ENCODE measurements at regions not wholly inside any gene's neighbourhood (a gene's known extent, or its start where the extent isn't known, plus 50 kb on each side); places are given as distances from the start of the nearest gene placed in this dataset.

DNA sequence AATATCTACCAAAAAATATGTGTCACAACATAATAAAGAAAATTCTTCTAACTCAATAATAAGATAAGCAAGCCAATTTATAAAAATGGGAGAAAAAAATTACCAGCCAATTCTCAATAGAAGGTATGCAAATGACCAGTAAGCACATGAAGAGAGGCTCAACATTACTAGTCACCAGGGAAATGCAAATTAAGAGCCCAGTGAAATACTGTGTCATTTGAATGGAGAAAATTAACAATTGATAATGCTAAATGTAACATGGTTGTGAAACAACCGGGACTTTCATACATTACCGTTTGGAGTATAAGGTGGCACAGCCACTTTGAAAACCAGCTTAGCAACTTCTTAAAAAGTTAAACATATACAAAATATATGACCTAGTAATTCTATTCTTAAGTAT is 460.7 kb downstream of the IGSF11 start:
- BruUV-seq (replicated peaks) = no TSS peak
- Mint-ChIP-seq H3K9me3 (ENCODE audit: unreplicated experiment) (peaks cover 23% of the 10 kb centered on the region), H3K4me1 (ENCODE audit: low read depth, unreplicated experiment) (no peaks in the 10 kb centered on the region), H3K27ac (ENCODE audit: unreplicated experiment) (no peak overlapping the region), H3K27me3 (ENCODE audit: insufficient read depth, unreplicated experiment) (no peaks in the 10 kb centered on the region), H3K4me3 (ENCODE audit: unreplicated experiment) (no peak overlapping the region), H3K36me3 (ENCODE audit: insufficient read depth, unreplicated experiment) (no peaks in the 10 kb centered on the region)
- H3K4me1 ChIP-seq = no peaks in the 10 kb centered on the region; the same call in 1 of the 2 replicates
- no peak for TF ChIP-seq CTCF (IDR thresholded peaks at IDR 0.05; ENCODE audit: insufficient read depth in 1 of 2, low read depth in 1 of 2, low read length in 1 of 2, severe bottlenecking in 1 of 2, unreplicated experiment in 1 of 2)
- intact Hi-C loops (cut with micrococcal nuclease; ENCODE audit: unreplicated experiment) = no loop called here
- H3K36me3 ChIP-seq (ENCODE audit: control insufficient read depth, insufficient read depth, low read length) = no peaks in the 10 kb centered on the region
- ChIA-PET POLR2A (no interaction called here), CTCF (no interaction called here)
- 0 out of 2 replicates have a peak, but pooled peaks cover 4% of the 10 kb centered on the region for H3K9me3 ChIP-seq
- DNase-seq = no peak
- H3K27me3 ChIP-seq (replicated peaks; ENCODE audit: control insufficient read depth, insufficient read depth, low read length) = no peaks in the 10 kb centered on the region
- H3K4me3 ChIP-seq (ENCODE audit: low read depth, low read length) = no peak overlapping the region

DNA sequence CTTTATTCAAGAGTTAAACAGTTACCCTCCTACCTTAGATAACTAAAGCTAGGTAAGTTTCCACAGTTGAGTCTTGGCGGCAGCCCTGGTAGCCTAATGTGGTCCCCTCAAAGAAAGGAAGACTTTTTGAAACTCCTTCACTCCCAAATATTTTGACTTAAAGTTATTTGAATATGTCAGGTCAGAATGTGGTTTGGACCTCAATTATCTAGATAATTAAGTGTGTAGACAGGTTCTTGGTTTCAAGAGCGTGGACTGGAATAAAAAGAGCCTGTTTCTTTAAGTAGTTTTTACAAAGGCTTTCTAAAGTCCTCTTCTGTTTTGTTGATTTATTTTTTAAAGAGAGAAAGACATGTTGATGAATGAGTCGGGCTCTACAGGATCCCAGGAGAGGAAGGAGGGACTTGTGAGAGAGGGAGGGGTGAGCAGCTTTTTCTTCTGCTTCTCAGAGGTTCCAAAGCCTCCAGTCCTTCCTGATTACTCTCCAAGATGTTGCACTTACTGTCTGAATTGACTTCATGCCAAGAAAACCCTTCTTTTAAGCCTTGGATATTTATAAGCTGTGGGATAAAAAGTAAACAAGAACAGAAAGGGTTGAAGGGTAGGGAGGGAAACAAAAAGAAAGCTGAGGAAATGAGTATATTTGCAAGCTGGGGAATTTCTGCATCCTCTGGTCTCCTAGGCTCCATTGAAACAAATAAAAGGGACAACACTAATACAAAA is 457.4 kb downstream of the IGSF11 start:
- ChIA-PET POLR2A (no interaction called here), CTCF (no interaction called here)
- Histone ChIP-seq H3K4me1 (no peaks in the 10 kb centered on the region; the same call in 1 of the 2 replicates), H3K36me3 (ENCODE audit: control insufficient read depth, insufficient read depth, low read length) (no peaks in the 10 kb centered on the region), H3K27me3 (replicated peaks; ENCODE audit: control insufficient read depth, insufficient read depth, low read length) (no peaks in the 10 kb centered on the region), H3K9me3 (no peaks in the 10 kb centered on the region), H3K4me3 (ENCODE audit: low read depth, low read length) (no peak overlapping the region)
- intact Hi-C loops (cut with micrococcal nuclease; ENCODE audit: unreplicated experiment) = no loop called here
- no peak overlapping the region for H3K27ac Mint-ChIP-seq (ENCODE audit: unreplicated experiment)
- no peaks in the 10 kb centered on the region for H3K9me3 Mint-ChIP-seq (ENCODE audit: unreplicated experiment)
- H3K4me1 Mint-ChIP-seq (ENCODE audit: low read depth, unreplicated experiment) = no peaks in the 10 kb centered on the region
- BruUV-seq (replicated peaks) = no TSS peak
- H3K36me3 Mint-ChIP-seq (ENCODE audit: insufficient read depth, unreplicated experiment) = no peaks in the 10 kb centered on the region
- no peaks in the 10 kb centered on the region for H3K27me3 Mint-ChIP-seq (ENCODE audit: insufficient read depth, unreplicated experiment)
- DNase-seq = no peak
- TF ChIP-seq CTCF (IDR thresholded peaks at IDR 0.05; ENCODE audit: insufficient read depth in 1 of 2, low read depth in 1 of 2, low read length in 1 of 2, severe bottlenecking in 1 of 2, unreplicated experiment in 1 of 2) = no peak
- H3K4me3 Mint-ChIP-seq (ENCODE audit: unreplicated experiment) = no peak overlapping the region

- no peak for TF ChIP-seq CTCF (IDR thresholded peaks at IDR 0.05; ENCODE audit: insufficient read depth in 1 of 2, low read depth in 1 of 2, low read length in 1 of 2, severe bottlenecking in 1 of 2, unreplicated experiment in 1 of 2)
- POLR2A ChIA-PET = no interaction called here
- BruUV-seq (replicated peaks) = no TSS peak
Observed at GRCh38 chr3:118578559-118578958, 456.1 kb downstream of the IGSF11 start.

More at GRCh38 chr3:118578559-118578958, 456.1 kb downstream of the IGSF11 start:
- Histone ChIP-seq H3K4me3 (ENCODE audit: low read depth, low read length) (no peak overlapping the region), H3K36me3 (ENCODE audit: control insufficient read depth, insufficient read depth, low read length) (no peaks in the 10 kb centered on the region), H3K9me3 (0 out of 2 replicates have a peak, but pooled peaks cover 7% of the 10 kb centered on the region), H3K4me1 (no peaks in the 10 kb centered on the region; the same call in 1 of the 2 replicates), H3K27me3 (replicated peaks; ENCODE audit: control insufficient read depth, insufficient read depth, low read length) (no peaks in the 10 kb centered on the region)
- H3K4me1 Mint-ChIP-seq (ENCODE audit: low read depth, unreplicated experiment) = no peaks in the 10 kb centered on the region
- H3K9me3 Mint-ChIP-seq (ENCODE audit: unreplicated experiment) = peaks cover 9% of the 10 kb centered on the region
- intact Hi-C loops (cut with micrococcal nuclease; ENCODE audit: unreplicated experiment) = no loop called here
- CTCF ChIA-PET = no interaction called here
- H3K27ac Mint-ChIP-seq (ENCODE audit: unreplicated experiment) = no peak overlapping the region
- no peaks in the 10 kb centered on the region for H3K27me3 Mint-ChIP-seq (ENCODE audit: insufficient read depth, unreplicated experiment)
- DNase-seq = no peak
- no peak overlapping the region for H3K4me3 Mint-ChIP-seq (ENCODE audit: unreplicated experiment)
- H3K36me3 Mint-ChIP-seq (ENCODE audit: insufficient read depth, unreplicated experiment) = no peaks in the 10 kb centered on the region
